Retina (tissue), 1 donor: ENCODE measurements at regions not wholly inside any gene's neighbourhood (a gene's known extent, or its start where the extent isn't known, plus 50 kb on each side); places are given as distances from the start of the nearest gene placed in this dataset.

ENCODE experiments used
- DNase-seq: peaks from one replicate; pipeline ENCODE4 v3.0.0-alpha.2; 2016

- no peak for DNase-seq
Measured at GRCh38 chrX:143165778-143166177, 140.1 kb downstream of the SPANXN4 start.

GRCh38 chrX:143139681-143140080, 114.0 kb downstream of the SPANXN4 start:
- no peak for DNase-seq

GRCh38 chrX:143121477-143121876, 95.7 kb downstream of the SPANXN4 start:
- no peak for DNase-seq

- DNase-seq: no peak
Measured at GRCh38 chrX:143115466-143115865, 89.7 kb downstream of the SPANXN4 start.

GRCh38 chrX:143095816-143096215, 70.1 kb downstream of the SPANXN4 start:
- no peak for DNase-seq

GRCh38 chrX:143095321-143095720, 69.6 kb downstream of the SPANXN4 start:
- peak; percentile 3 for DNase-seq

- DNase-seq: no peak
Measured at GRCh38 chrX:143094417-143095023, 68.8 kb downstream of the SPANXN4 start.
